Body of pancreas (tissue), 4 donors: ENCODE measurements at regions not wholly inside any gene's neighbourhood (a gene's known extent, or its start where the extent isn't known, plus 50 kb on each side); places are given as distances from the start of the nearest gene placed in this dataset.

Experiments used
- ATAC-seq: fragments of 150-250 bp; one replicate; pipeline ENCODE4 v1.9.1; 2016
- DNase-seq, 4 donors: peaks; one replicate each; pipeline ENCODE4 v3.0.0-alpha.2; 2019
- H3K27ac ChIP-seq, 4 donors: fragments of 200-600 bp; sonication (generic); 1 replicate in 3 of 4; 2 replicates in 1 of 4; pipeline versions ENCODE4 v1.5.1 to v1.6.1; 2016 to 2019; ENCODE audit warnings: mild to moderate bottlenecking in 1 of 4, mixed read lengths in 1 of 4, moderate library complexity in 1 of 4
- H3K27me3 ChIP-seq, 2 donors: fragments of 200-600 bp; sonication (generic); one replicate each; pipeline ENCODE4 v1.6.0; 2016; ENCODE audit warnings: mild to moderate bottlenecking in 1 of 2
- H3K36me3 ChIP-seq, 2 donors: fragments of 200-600 bp; sonication (generic); replicated peaks in 1 of 2; 2 replicates each; pipeline ENCODE4 v1.5.1; 2016; ENCODE audit warnings: low read depth in 2 of 2; ENCODE audit not compliant: insufficient read depth in 1 of 2
- H3K4me1 ChIP-seq: fragments of 200-600 bp; sonication (generic); one replicate; pipeline ENCODE4 v1.6.0; 2016
- H3K4me3 ChIP-seq, 2 donors: fragments of 200-600 bp; sonication (generic); 1 replicate in 1 of 2; 2 replicates in 1 of 2; pipeline ENCODE4 v1.5.1; 2016 to 2019
- H3K9me3 ChIP-seq, 3 donors: fragments of 200-600 bp; sonication (generic); 1 replicate in 2 of 3; 2 replicates in 1 of 3; pipeline ENCODE4 v1.5.1; 2016
- POLR2A ChIP-seq, 3 donors: fragments of 450-650 bp; IDR thresholded peaks; one replicate each; pipeline ENCODE4 v1.6.1; 2016; ENCODE audit warnings: antibody characterized with exemption in 3 of 3, mild to moderate bottlenecking in 2 of 3
- WGBS, 2 donors: methylation state at CpG; one replicate each; pipeline ENCODE4 v1.1.5; 2017; 5-methylcytosine and 5-hydroxymethylcytosine counted together
- intact Hi-C: fragments of 100-400 bp; cut with DNase I; formaldehyde crosslinking; loops from one replicate; pipeline ENCODE4 v1.15.1; 2023
- TF ChIP-seq, protein P1 (sequence below), 7 experiments: fragments of 450-650 bp in 4 of 7; fragments of 200-600 bp in 3 of 7; sonication (generic) in 3 of 7; IDR thresholded peaks; one replicate each; pipeline ENCODE4 v1.5.1; 2016 to 2019; ENCODE audit warnings: antibody characterized with exemption in 7 of 7

DNA sequence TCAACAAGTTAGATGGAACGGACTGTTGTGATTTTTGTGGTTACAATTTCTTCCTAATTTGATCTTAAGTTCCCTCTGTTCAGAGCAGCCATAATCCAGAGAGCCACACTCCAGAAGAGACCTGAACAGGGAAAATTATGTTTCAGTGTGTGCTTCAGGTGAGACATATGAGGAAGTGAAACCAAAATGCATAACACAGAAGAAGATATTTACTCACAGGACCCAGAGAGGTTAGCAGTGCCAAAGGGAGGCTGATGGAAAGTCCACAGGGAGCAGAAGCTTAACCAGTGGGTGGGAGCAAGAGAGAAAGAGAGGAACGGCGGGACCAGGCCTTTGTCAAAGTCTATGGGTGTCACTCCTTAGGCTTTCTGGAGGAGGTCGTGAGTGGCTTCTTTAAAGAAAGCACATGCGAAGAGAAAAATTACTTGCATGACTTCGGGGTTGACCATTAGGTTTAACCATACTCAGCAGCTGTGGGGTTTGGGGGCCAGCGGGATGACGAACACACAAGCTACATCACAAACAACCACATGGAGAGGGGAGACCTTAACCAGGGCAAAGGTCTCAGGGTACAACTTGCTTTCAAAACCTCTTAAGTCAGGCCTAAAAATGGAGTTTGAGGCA is 141.4 kb downstream of the MED10 start:
- no peaks in the 10 kb centered on the region for H3K36me3 ChIP-seq
- H3K4me3 ChIP-seq, result no peak overlapping the region
- DNase-seq (no peak), ATAC-seq (no peak)
- intact Hi-C loops, result no loop called here
- no peaks in the 10 kb centered on the region for H3K4me1 ChIP-seq
- WGBS, 2 donors, result 75 to 81% methylated on average over 8 of the region's 8 CpGs
- no peak overlapping the region for H3K27ac ChIP-seq
- no peaks in the 10 kb centered on the region for H3K9me3 ChIP-seq
- TF ChIP-seq, protein P1, sequence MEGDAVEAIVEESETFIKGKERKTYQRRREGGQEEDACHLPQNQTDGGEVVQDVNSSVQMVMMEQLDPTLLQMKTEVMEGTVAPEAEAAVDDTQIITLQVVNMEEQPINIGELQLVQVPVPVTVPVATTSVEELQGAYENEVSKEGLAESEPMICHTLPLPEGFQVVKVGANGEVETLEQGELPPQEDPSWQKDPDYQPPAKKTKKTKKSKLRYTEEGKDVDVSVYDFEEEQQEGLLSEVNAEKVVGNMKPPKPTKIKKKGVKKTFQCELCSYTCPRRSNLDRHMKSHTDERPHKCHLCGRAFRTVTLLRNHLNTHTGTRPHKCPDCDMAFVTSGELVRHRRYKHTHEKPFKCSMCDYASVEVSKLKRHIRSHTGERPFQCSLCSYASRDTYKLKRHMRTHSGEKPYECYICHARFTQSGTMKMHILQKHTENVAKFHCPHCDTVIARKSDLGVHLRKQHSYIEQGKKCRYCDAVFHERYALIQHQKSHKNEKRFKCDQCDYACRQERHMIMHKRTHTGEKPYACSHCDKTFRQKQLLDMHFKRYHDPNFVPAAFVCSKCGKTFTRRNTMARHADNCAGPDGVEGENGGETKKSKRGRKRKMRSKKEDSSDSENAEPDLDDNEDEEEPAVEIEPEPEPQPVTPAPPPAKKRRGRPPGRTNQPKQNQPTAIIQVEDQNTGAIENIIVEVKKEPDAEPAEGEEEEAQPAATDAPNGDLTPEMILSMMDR (IDR thresholded peaks at IDR 0.05), result no peak
- TF ChIP-seq POLR2A (IDR thresholded peaks at IDR 0.05), result no peak
- no peaks in the 10 kb centered on the region for H3K27me3 ChIP-seq

DNA sequence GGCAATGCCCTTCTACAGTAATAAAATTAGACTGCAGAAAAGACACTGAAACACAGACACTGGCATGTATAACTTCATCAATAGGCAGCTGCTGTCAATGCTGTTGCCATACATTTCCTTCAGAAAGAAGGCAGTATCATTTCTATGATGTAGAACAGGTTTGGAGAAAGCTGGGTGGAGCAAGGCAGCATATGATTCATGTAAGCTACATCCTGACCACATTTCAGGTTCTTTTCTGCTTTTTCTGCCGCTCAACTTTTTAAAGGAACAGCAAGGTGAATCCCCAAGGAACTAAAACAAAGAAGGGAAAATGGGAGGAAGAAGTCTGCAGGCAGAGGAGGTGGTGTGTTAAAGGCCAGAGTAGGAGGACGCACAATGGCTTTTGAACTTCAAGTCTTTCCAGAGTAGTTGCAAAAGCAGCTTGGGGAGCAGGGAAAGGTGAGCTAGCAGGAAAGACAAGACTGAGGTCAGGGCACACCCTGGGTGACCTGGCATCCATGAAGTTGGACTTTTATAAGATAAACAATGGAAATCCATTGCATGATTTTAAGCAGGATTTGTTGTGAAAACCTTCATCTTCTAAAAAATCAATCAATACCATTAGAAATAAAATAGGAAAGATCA is 142.1 kb downstream of the MED10 start:
- ATAC-seq, result no peak
- H3K9me3 ChIP-seq, result no peaks in the 10 kb centered on the region
- TF ChIP-seq POLR2A (IDR thresholded peaks at IDR 0.05), result no peak
- TF ChIP-seq, protein P1 (IDR thresholded peaks at IDR 0.05), result no peak
- H3K4me3 ChIP-seq, result no peak overlapping the region
- H3K36me3 ChIP-seq, result no peaks in the 10 kb centered on the region
- intact Hi-C loops, result no loop called here
- no peak for DNase-seq
- H3K27ac ChIP-seq, result no peak overlapping the region
- no peaks in the 10 kb centered on the region for H3K27me3 ChIP-seq
- no peaks in the 10 kb centered on the region for H3K4me1 ChIP-seq
- WGBS, 2 donors, result 64 to 82% methylated on average over 2 of the region's 2 CpGs

DNA sequence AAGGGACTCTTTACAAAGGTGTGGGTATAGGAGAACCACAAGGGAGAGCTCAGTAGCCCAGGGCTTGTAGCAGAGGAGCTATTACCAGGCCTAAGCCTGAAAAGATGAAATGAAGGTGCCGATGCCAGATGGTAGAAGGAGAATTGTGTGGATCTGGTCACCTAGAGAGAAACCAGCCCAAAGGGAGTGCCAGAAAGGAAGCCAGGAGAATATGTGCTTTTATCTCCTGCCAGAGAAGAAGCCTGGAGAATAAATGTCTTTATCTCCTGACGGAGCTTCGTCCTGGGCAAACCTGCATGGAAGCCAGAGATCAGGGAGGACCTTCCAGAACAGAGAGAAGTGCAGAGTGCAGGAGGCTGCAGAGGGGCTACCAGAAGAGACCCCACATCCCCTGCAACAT is 142.6 kb downstream of the MED10 start:
- H3K36me3 ChIP-seq, result no peaks in the 10 kb centered on the region
- no peak for ATAC-seq
- intact Hi-C loops, result no loop called here
- no peak for TF ChIP-seq POLR2A (IDR thresholded peaks at IDR 0.05)
- TF ChIP-seq, protein P1 (IDR thresholded peaks at IDR 0.05), result no peak
- H3K9me3 ChIP-seq, result no peaks in the 10 kb centered on the region
- H3K4me1 ChIP-seq, result no peaks in the 10 kb centered on the region
- DNase-seq, result no peak
- H3K27ac ChIP-seq, result no peak overlapping the region
- no peak overlapping the region for H3K4me3 ChIP-seq
- H3K27me3 ChIP-seq, result no peaks in the 10 kb centered on the region
- 78 to 83% methylated on average over 3 of the region's 3 CpGs for WGBS, 2 donors

DNA sequence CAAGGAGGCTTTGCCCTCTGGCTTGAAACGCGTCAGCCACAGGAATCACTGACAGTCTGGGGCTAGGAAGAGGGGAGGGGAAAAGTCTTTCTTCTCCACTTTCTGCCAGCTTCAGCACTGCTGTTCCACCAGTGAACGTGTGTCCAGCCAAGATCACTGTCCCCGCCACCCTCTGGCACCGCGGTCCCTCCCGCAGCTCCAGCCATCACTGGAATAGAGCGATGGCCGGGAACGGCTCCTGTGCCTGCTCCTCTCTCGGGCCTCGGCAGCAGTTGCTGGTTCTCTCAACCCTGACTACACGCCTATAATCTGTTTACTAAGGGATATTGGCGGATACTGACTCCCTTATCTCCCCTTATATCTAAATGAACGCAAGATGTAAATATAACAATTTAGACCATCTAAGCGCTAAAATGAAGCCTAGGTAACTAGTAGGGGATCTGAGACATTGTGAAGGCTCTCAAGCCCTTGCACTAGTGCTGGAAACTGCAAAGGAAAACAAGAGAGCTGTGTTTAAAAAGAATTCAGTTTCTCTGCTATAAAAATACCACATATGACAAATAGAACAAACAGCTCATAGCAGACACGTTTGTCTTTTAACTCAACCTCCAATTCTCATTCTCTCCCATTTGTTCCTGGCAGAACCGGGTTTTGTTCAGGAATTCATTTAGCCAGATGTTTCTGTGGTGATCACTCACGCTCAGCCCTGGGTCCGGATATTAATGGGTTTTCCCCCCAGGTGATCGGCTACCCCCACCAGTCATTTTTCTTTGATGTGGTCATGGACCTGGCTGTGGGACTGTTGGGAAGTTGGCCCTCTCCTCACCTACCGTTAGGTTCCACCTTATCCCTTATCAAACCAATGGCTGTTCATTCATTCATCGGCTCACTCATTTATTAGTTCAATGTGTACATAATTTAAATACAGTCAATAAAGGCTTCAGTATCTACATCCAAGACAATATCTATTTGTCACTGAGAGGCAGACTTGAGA is 149.8 kb downstream of the MED10 start:
- WGBS, 2 donors, result 42 to 50% methylated on average over 21 to 23 of the region's 23 CpGs
- intact Hi-C loops, result no loop called here
- no peaks in the 10 kb centered on the region for H3K9me3 ChIP-seq
- no peak overlapping the region for H3K4me3 ChIP-seq
- H3K27me3 ChIP-seq, result no peaks in the 10 kb centered on the region
- no peaks in the 10 kb centered on the region for H3K4me1 ChIP-seq
- TF ChIP-seq, protein P1 (IDR thresholded peaks at IDR 0.05), result no peak
- TF ChIP-seq POLR2A (IDR thresholded peaks at IDR 0.05), result no peak
- no peak for ATAC-seq
- no peak overlapping the region for H3K27ac ChIP-seq
- DNase-seq, result no peak
- H3K36me3 ChIP-seq, result no peaks in the 10 kb centered on the region
